PFSK-1 (cell line): ENCODE measurements at regions not wholly inside any gene's neighbourhood (a gene's known extent, or its start where the extent isn't known, plus 50 kb on each side); places are given as distances from the start of the nearest gene placed in this dataset.

ENCODE experiments used
- FOXP2 ChIP-seq: optimal IDR thresholded peaks from 2 replicates; pipeline ENCODE3; 2011; ENCODE audit warnings: borderline replicate concordance, control low read depth, inconsistent platforms; ENCODE audit not compliant: insufficient read depth; ENCODE audit errors: extremely low read length, extremely low read depth
- POLR2AphosphoS5 ChIP-seq: IDR thresholded peaks from 2 replicates; pipeline ENCODE4 v1.6.1; 2012; ENCODE audit warnings: low read depth, mild to moderate bottlenecking, control low read depth, low read length, moderate library complexity
- REST ChIP-seq, 2 experiments: IDR thresholded peaks; 2 replicates each; pipeline versions ENCODE4 v1.6.1 to v1.8.0; 2011 to 2012; ENCODE audit warnings: low read depth in 2 of 2, low read length in 2 of 2, control low read depth in 1 of 2, inconsistent platforms in 1 of 2, mild to moderate bottlenecking in 1 of 2, moderate library complexity in 1 of 2; ENCODE audit not compliant: insufficient read depth in 1 of 2
- SIN3A ChIP-seq: IDR thresholded peaks from 2 replicates; pipeline ENCODE4 v1.6.1; 2012; ENCODE audit warnings: mild to moderate bottlenecking, low read length, moderate library complexity, borderline replicate concordance; ENCODE audit not compliant: insufficient read depth
- TAF1 ChIP-seq: IDR thresholded peaks from 2 replicates; pipeline ENCODE4 v1.6.1; 2012; ENCODE audit warnings: low read length, control low read depth, borderline replicate concordance; ENCODE audit not compliant: insufficient read depth

GRCh38 chr5:143605403-143606005 is 202.0 kb upstream of the NR3C1 start:
- TF ChIP-seq REST (IDR thresholded peaks at IDR 0.05; ENCODE audit: insufficient read depth in 1 of 2, low read depth in 2 of 2, low read length in 2 of 2) (no peak), TAF1 (no peak), POLR2AphosphoS5 (no peak), SIN3A (no peak), FOXP2 (no peak)

GRCh38 chr5:143601917-143602333 is 198.4 kb upstream of the NR3C1 start:
- no peak for TF ChIP-seq REST (IDR thresholded peaks at IDR 0.05; ENCODE audit: insufficient read depth in 1 of 2, low read depth in 2 of 2, low read length in 2 of 2)
- no peak for TF ChIP-seq POLR2AphosphoS5
- no peak for TF ChIP-seq TAF1
- no peak for TF ChIP-seq FOXP2
- no peak for TF ChIP-seq SIN3A

- TF ChIP-seq SIN3A: no peak
- TF ChIP-seq TAF1: no peak
- TF ChIP-seq REST (IDR thresholded peaks at IDR 0.05; ENCODE audit: insufficient read depth in 1 of 2, low read depth in 2 of 2, low read length in 2 of 2): no peak
- TF ChIP-seq POLR2AphosphoS5: no peak
- TF ChIP-seq FOXP2: no peak
These were observed 197.9 kb upstream of the NR3C1 start for GRCh38 chr5:143601357-143601756.

- no peak for TF ChIP-seq POLR2AphosphoS5
- no peak for TF ChIP-seq REST (IDR thresholded peaks at IDR 0.05; ENCODE audit: insufficient read depth in 1 of 2, low read depth in 2 of 2, low read length in 2 of 2)
- no peak for TF ChIP-seq FOXP2
- TF ChIP-seq TAF1: no peak
- no peak for TF ChIP-seq SIN3A
These were observed 197.1 kb upstream of the NR3C1 start for GRCh38 chr5:143600396-143601075.

- TF ChIP-seq SIN3A (no peak), FOXP2 (no peak)
These were observed 196.0 kb upstream of the NR3C1 start for GRCh38 chr5:143599474-143599873.
